ENCODE measurements at regions not wholly inside any gene's neighbourhood (a gene's known extent, or its start where the extent isn't known, plus 50 kb on each side); places are given as distances from the start of the nearest gene placed in this dataset.

- Histone ChIP-seq H3K27me3 (ENCODE audit: control insufficient read depth, insufficient read depth, low read length) (no peaks in the 10 kb centered on the region), H3K36me3 (ENCODE audit: insufficient read depth, low read length) (peaks cover 41% of the 10 kb centered on the region), H3K9me3 (replicated peaks; ENCODE audit: low read length) (no peaks in the 10 kb centered on the region), H3K4me3 (ENCODE audit: low read length) (no peak overlapping the region), H3K9ac (ENCODE audit: low read depth, low read length) (no peak overlapping the region), H3K4me2 (ENCODE audit: low read length) (no peak overlapping the region), H3K4me1 (ENCODE audit: control insufficient read depth, insufficient read depth, low read length) (peaks cover 7% of the 10 kb centered on the region)
Observed at GRCh38 chr3:127033171-127033570, 50.3 kb downstream of the PLXNA1 start.

GRCh38 chr3:127033786-127034185, 50.9 kb downstream of the PLXNA1 start:
- H3K4me1 ChIP-seq (ENCODE audit: control insufficient read depth, insufficient read depth, low read length) = peaks cover 7% of the 10 kb centered on the region
- H3K4me3 ChIP-seq (ENCODE audit: low read length) = no peak overlapping the region
- no peak overlapping the region for H3K4me2 ChIP-seq (ENCODE audit: low read length)
- H3K9ac ChIP-seq (ENCODE audit: low read depth, low read length) = no peak overlapping the region
- peaks cover 41% of the 10 kb centered on the region for H3K36me3 ChIP-seq (ENCODE audit: insufficient read depth, low read length)
- peaks cover 2% of the 10 kb centered on the region for H3K27me3 ChIP-seq (ENCODE audit: control insufficient read depth, insufficient read depth, low read length)
- H3K9me3 ChIP-seq (replicated peaks; ENCODE audit: low read length) = no peaks in the 10 kb centered on the region

- peaks cover 7% of the 10 kb centered on the region for H3K4me1 ChIP-seq (ENCODE audit: control insufficient read depth, insufficient read depth, low read length)
- H3K27me3 ChIP-seq (ENCODE audit: control insufficient read depth, insufficient read depth, low read length) = peaks cover 5% of the 10 kb centered on the region
- no peak overlapping the region for H3K4me2 ChIP-seq (ENCODE audit: low read length)
- no peaks in the 10 kb centered on the region for H3K9me3 ChIP-seq (replicated peaks; ENCODE audit: low read length)
- H3K36me3 ChIP-seq (ENCODE audit: insufficient read depth, low read length) = peaks cover 36% of the 10 kb centered on the region
- H3K4me3 ChIP-seq (ENCODE audit: low read length) = no peak overlapping the region
- H3K9ac ChIP-seq (ENCODE audit: low read depth, low read length) = no peak overlapping the region
Observed at GRCh38 chr3:127034195-127034989, 51.5 kb downstream of the PLXNA1 start.

- Histone ChIP-seq H3K4me3 (ENCODE audit: low read length) (no peak overlapping the region), H3K4me2 (ENCODE audit: low read length) (no peak overlapping the region), H3K27me3 (ENCODE audit: control insufficient read depth, insufficient read depth, low read length) (peaks cover 9% of the 10 kb centered on the region), H3K36me3 (ENCODE audit: insufficient read depth, low read length) (peaks cover 31% of the 10 kb centered on the region), H3K9ac (ENCODE audit: low read depth, low read length) (no peak overlapping the region), H3K9me3 (replicated peaks; ENCODE audit: low read length) (no peaks in the 10 kb centered on the region), H3K4me1 (ENCODE audit: control insufficient read depth, insufficient read depth, low read length) (peaks cover 7% of the 10 kb centered on the region)
Observed at GRCh38 chr3:127034990-127035652, 52.2 kb downstream of the PLXNA1 start.

- Histone ChIP-seq H3K4me1 (ENCODE audit: control insufficient read depth, insufficient read depth, low read length) (peaks cover 7% of the 10 kb centered on the region), H3K27me3 (ENCODE audit: control insufficient read depth, insufficient read depth, low read length) (peaks cover 9% of the 10 kb centered on the region), H3K9me3 (replicated peaks; ENCODE audit: low read length) (no peaks in the 10 kb centered on the region), H3K4me3 (ENCODE audit: low read length) (no peak overlapping the region), H3K9ac (ENCODE audit: low read depth, low read length) (no peak overlapping the region), H3K4me2 (ENCODE audit: low read length) (no peak overlapping the region), H3K36me3 (ENCODE audit: insufficient read depth, low read length) (peaks cover 26% of the 10 kb centered on the region)
Observed at GRCh38 chr3:127035677-127036076, 52.8 kb downstream of the PLXNA1 start.

- Histone ChIP-seq H3K4me1 (ENCODE audit: control insufficient read depth, insufficient read depth, low read length) (peaks cover 7% of the 10 kb centered on the region), H3K36me3 (ENCODE audit: insufficient read depth, low read length) (peaks cover 24% of the 10 kb centered on the region), H3K4me3 (ENCODE audit: low read length) (no peak overlapping the region), H3K9me3 (replicated peaks; ENCODE audit: low read length) (no peaks in the 10 kb centered on the region), H3K27me3 (ENCODE audit: control insufficient read depth, insufficient read depth, low read length) (peaks cover 9% of the 10 kb centered on the region), H3K4me2 (ENCODE audit: low read length) (no peak overlapping the region), H3K9ac (ENCODE audit: low read depth, low read length) (no peak overlapping the region)
Observed at GRCh38 chr3:127036209-127037020, 53.5 kb downstream of the PLXNA1 start.

- Histone ChIP-seq H3K36me3 (ENCODE audit: insufficient read depth, low read length) (peaks cover 24% of the 10 kb centered on the region), H3K9me3 (replicated peaks; ENCODE audit: low read length) (no peaks in the 10 kb centered on the region), H3K27me3 (ENCODE audit: control insufficient read depth, insufficient read depth, low read length) (peaks cover 14% of the 10 kb centered on the region), H3K4me3 (ENCODE audit: low read length) (no peak overlapping the region), H3K9ac (ENCODE audit: low read depth, low read length) (no peak overlapping the region), H3K4me2 (ENCODE audit: low read length) (no peak overlapping the region), H3K4me1 (ENCODE audit: control insufficient read depth, insufficient read depth, low read length) (peaks cover 7% of the 10 kb centered on the region)
Observed at GRCh38 chr3:127037021-127037400, 54.1 kb downstream of the PLXNA1 start.

- H3K36me3 ChIP-seq (ENCODE audit: insufficient read depth, low read length) = peaks cover 24% of the 10 kb centered on the region
- H3K4me2 ChIP-seq (ENCODE audit: low read length) = no peak overlapping the region
- peaks cover 7% of the 10 kb centered on the region for H3K4me1 ChIP-seq (ENCODE audit: control insufficient read depth, insufficient read depth, low read length)
- H3K27me3 ChIP-seq (ENCODE audit: control insufficient read depth, insufficient read depth, low read length) = peaks cover 18% of the 10 kb centered on the region
- no peak overlapping the region for H3K9ac ChIP-seq (ENCODE audit: low read depth, low read length)
- H3K9me3 ChIP-seq (replicated peaks; ENCODE audit: low read length) = no peaks in the 10 kb centered on the region
- H3K4me3 ChIP-seq (ENCODE audit: low read length) = no peak overlapping the region
Observed at GRCh38 chr3:127037418-127037841, 54.5 kb downstream of the PLXNA1 start.

GRCh38 chr3:127037971-127038446, 55.1 kb downstream of the PLXNA1 start:
- no peak overlapping the region for H3K9ac ChIP-seq (ENCODE audit: low read depth, low read length)
- H3K9me3 ChIP-seq (replicated peaks; ENCODE audit: low read length) = no peaks in the 10 kb centered on the region
- H3K4me1 ChIP-seq (ENCODE audit: control insufficient read depth, insufficient read depth, low read length) = peaks cover 7% of the 10 kb centered on the region
- no peak overlapping the region for H3K4me3 ChIP-seq (ENCODE audit: low read length)
- H3K36me3 ChIP-seq (ENCODE audit: insufficient read depth, low read length) = peaks cover 19% of the 10 kb centered on the region
- H3K27me3 ChIP-seq (ENCODE audit: control insufficient read depth, insufficient read depth, low read length) = peaks cover 19% of the 10 kb centered on the region
- H3K4me2 ChIP-seq (ENCODE audit: low read length) = no peak overlapping the region

- peaks cover 21% of the 10 kb centered on the region for H3K27me3 ChIP-seq (ENCODE audit: control insufficient read depth, insufficient read depth, low read length)
- H3K4me2 ChIP-seq (ENCODE audit: low read length) = no peak overlapping the region
- no peak overlapping the region for H3K9ac ChIP-seq (ENCODE audit: low read depth, low read length)
- H3K36me3 ChIP-seq (ENCODE audit: insufficient read depth, low read length) = peaks cover 14% of the 10 kb centered on the region
- H3K4me3 ChIP-seq (ENCODE audit: low read length) = no peak overlapping the region
- no peaks in the 10 kb centered on the region for H3K9me3 ChIP-seq (replicated peaks; ENCODE audit: low read length)
- H3K4me1 ChIP-seq (ENCODE audit: control insufficient read depth, insufficient read depth, low read length) = peaks cover 7% of the 10 kb centered on the region
Observed at GRCh38 chr3:127038466-127038865, 55.6 kb downstream of the PLXNA1 start.

- H3K4me1 ChIP-seq (ENCODE audit: control insufficient read depth, insufficient read depth, low read length) = peaks cover 7% of the 10 kb centered on the region
- no peak overlapping the region for H3K4me3 ChIP-seq (ENCODE audit: low read length)
- peaks cover 8% of the 10 kb centered on the region for H3K36me3 ChIP-seq (ENCODE audit: insufficient read depth, low read length)
- H3K9me3 ChIP-seq (replicated peaks; ENCODE audit: low read length) = no peaks in the 10 kb centered on the region
- peaks cover 26% of the 10 kb centered on the region for H3K27me3 ChIP-seq (ENCODE audit: control insufficient read depth, insufficient read depth, low read length)
- H3K9ac ChIP-seq (ENCODE audit: low read depth, low read length) = no peak overlapping the region
- no peak overlapping the region for H3K4me2 ChIP-seq (ENCODE audit: low read length)
Observed at GRCh38 chr3:127038923-127039581, 56.1 kb downstream of the PLXNA1 start.

Data from skeletal muscle satellite cell (primary cell).